GM18909 (cell line): ENCODE measurements at regions not wholly inside any gene's neighbourhood (a gene's known extent, or its start where the extent isn't known, plus 50 kb on each side); places are given as distances from the start of the nearest gene placed in this dataset.
"Not testable (repeated sequence)": the region's sequence is repeated elsewhere in the genome, so short reads cannot be mapped to it uniquely, and the experiment has no call there.

Experiments used
- ATAC-seq: cut with Tn5 transposase; IDR thresholded peaks from one replicate; pipeline ENCODE4 v1.9.1; 2021; ENCODE audit warnings: mild to moderate bottlenecking; ENCODE audit not compliant: unreplicated experiment, poor library complexity

DNA sequence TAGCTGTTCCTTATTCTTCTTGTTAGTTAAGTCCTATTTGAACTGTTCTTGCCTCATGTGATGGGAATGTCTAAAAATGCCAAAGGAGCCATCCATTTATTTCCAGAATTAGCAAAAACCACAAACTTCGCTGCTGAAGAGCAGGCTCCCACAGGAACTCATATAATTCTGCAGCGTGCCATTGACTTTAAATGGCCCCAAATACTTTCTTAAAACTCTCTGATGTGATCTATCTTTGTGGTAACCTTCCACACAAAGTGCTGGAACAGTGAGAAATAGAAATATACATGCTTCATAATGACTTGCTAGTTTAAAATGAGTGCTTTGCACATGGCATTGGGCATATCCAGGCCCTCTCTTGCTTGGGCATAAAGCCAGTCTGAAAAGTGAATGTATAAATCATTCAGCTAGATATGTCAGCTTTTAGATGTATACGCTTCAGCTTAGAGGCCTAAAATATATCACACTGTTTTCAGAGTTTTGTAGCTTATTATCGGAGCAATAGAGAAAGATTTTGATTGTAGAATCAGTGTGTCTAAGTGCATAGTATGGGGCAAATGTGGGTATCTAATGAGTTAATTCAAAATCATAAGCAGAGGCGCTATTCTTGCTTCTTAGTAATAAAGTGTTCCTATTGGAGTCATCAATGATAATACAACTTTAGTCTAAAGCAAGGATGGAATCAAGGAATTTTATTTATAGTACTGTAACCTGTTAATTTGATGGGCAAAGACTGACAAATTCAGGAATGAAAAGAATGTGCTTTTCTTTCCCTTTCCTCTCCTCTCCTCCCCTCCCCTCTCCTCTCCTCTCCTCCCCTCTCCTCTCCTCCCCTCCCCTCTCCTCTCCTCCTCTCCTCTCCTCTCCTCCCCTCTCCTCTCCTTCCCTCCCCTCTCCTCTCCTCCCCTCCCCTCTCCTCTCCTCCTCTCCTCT, 392.2 kb upstream of the ZFP42 start:
- no peak for ATAC-seq

DNA sequence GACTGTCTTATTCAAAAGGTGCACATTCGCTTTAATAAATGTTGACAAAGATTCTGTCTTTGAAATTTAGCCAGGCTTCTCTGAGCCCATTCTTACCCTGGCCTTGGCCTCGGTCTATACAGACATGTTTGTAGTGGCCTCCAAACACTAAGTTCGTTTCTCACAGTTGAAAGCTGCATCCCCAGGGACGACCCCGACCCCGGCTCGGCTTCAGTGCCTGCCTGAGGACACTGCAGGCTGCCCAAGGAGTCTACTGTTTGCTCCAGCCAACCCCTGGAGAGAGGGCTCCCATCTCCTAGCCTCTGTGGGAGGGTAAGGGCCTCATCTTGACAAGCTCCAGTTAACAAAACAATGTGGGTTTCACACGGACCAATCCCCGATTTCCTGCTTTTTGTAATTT, 390.6 kb upstream of the ZFP42 start:
- ATAC-seq = no peak

DNA sequence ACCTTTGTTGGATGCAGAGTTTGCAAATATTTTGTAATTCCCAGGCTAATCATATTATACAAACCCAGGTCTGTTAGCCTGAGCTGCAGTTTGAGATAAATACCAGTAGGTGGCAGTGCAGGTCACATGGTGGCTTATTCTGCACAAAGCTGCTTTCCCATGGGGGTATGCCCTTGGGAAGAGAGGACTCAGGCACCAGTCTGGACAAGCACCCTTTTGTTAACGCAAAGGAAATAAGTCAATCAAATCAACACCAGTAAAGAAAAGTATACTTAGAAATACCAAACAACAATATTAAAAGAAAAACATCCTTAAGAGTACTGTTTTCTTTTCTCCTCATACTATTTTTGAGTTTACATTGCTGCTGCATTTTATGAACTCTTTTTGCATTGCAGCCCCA, 389.0 kb upstream of the ZFP42 start:
- no peak for ATAC-seq

DNA sequence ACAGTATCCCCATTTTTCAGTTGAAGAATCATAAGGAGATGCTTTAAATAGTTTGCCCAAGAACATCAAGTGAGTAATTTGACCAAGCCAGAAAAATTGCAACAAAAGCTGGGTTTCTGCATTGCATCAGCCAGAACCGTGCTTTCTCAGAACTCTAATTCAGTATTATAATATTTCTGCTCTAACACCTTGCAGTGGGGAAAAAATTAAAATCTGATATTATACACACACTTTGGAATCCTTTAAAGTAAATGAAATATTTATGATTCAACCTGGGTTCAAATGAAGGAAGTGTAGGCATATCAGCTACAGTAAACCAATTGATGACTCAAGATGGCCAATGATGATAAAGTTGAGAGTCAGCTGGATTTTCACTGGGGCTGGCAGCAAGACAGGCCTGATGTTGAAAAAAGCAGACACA, 387.6 kb upstream of the ZFP42 start:
- no peak for ATAC-seq

DNA sequence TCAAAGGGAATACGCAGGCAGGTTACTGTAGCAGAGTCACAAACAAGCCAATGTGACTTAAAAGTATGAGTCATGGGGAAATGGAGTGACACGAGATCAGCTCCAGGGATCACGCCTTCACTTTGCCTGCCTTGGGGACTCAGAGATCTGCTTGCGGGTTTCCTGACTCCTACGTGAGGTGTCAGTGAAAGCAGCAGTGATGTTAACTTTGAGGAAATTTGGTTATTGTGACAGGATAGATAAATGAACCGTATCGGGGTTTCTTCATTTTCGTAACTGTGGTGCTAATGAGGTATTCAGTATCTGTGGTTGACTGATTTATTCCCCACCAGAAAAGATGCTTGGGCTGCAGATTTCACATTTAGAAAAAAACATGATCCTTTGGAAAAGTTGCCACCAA, 383.3 kb upstream of the ZFP42 start:
- no peak for ATAC-seq

DNA sequence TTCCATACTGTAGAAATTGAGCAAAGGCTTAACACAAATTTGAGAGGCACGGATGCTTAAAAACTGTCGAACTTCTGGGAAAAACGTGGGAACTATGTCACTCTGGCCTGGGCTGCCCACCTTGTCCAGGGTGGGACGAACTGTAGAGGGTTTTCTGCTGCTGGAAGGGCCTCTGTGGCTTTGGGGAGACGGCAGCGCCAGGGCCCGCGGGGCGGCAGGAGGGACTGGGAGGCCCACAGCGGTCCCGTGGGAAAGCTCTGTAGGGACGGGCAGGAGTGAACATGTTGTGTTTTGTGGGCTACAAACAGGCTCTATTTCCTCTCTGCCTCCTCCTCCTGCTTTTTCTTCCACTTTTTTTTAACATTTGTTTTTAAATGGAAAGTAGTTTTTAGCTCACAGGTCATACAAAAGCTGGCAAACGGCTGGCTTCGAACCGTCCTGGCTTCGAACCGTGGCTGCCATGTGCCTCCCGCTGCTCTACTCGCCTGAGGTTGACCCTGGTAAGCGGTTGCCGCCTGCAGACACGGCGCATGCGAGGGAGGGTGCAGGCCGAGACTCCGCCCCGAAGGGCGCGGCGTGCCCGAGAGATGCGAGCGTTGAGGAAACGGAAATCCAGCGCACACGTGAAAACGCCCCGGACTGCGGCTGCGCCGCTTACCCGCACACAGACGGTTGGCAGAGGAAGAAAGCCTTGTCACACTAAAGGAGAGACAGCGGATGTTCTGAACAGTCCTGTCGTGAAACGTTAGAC, 382.3 kb upstream of the ZFP42 start:
- no peak for ATAC-seq

DNA sequence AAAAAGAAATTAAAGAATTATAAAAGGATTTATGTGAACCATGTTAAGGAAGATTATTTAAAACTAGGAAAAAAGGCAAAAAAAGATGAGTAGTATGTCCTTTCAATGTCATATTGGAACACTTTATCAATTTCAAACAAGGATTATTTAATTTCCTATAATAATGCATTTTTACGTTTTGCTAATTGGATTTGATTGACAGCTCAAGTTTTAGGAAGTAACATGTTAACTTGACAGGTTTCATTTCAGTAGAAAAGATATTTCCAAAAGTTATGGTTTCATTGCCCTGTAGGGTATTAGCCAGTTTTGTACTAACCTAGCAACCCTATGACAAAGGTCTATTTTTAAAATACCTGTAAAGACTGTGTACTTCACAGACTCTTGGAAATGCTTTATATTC, 379.6 kb upstream of the ZFP42 start:
- no peak for ATAC-seq

DNA sequence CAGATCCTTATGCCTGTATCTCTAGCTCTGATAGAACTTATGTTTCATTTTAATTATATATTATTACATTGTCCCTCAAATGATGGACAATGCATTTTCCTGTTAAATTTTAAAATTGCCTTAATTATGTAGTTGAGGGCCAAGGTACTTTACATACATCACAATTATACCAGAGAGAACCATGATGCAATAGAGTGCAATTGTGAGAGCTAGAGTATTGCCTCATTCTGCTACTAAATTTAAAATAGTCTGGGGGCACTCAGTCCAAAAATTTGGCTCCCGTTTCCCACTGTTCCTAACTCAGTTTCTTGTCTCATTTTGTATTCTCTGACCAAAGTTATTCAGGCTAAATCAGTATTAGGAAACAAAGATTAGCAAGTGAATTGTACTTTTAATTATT, 378.5 kb upstream of the ZFP42 start:
- ATAC-seq = no peak

DNA sequence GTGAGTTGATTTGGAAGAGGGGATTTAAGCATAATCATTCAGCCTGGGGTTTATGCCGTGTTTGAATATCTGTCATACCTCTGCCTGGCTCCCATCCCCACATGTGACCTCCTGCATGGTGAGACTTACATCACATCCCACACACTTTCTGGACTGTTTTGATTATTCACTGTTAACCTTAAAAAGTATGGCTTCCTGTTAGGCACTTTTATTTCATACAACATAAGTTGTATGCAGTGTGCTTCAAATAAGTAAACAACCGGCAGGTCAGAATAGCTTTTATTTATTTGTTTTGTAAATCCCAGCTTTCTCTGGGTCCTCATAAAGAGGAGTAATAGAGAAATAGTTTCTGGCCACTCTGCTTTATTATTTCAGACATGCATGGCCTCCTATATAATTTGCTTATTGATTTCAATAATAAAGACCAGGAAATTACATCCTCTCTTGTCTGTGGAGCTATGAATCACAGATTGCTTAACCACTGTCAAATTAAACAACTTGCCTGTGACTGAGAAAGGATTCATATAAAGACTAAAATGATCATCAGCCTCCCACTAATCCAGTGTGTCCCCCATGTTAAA, 376.8 kb upstream of the ZFP42 start:
- ATAC-seq = no peak

DNA sequence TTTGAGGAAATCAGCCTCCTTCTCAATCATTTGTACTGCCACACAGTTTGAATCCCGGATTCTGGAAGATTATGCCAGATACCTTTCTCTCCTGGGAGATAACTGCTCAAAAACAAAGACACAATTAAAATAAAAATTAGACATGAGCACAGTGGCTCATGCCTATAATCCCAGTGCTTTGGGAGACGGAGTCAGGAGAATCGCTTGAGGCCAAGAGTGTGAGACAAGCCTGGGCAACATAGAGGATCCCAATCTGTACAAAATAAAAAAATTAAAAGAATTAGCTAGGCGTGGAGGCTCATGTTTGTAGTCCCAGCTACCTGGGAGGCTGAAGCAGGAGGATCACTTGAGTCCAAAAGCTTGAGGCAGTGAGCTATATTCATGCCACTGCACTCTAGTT, 376.3 kb upstream of the ZFP42 start:
- no peak for ATAC-seq

DNA sequence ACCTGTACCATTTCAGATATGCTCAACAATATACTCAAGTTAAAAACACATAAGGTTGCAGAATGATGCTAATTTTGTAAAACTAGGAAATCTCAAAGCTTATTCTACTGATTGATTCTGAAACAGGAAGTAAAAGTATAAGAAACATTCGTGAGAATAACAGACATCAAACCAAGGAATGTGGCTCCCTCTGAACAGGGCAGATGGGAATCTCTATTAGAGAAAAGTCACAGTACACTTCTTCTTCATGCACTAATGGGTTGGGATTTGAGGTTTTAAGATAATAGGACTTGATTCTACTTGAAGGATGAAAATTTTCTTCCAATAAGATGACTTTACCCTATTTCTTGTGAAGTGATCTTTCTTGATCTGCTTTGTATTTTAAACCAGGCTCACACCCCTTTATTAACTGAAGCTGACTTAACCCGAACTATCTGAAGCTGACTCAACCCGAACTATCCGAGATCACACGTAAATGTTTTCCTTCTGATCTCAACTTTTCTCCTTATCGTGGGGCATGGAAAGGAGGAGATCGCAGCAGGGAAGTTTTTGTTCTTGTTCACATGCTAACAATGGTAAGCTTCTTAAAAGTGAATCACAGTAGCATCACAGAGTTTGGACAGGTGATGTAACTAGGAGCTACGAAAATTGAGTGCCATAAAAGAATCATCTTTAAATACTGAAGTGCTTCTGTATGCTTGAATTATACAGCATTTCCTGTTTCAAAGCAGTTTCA, 363.1 kb upstream of the ZFP42 start:
- no peak for ATAC-seq

DNA sequence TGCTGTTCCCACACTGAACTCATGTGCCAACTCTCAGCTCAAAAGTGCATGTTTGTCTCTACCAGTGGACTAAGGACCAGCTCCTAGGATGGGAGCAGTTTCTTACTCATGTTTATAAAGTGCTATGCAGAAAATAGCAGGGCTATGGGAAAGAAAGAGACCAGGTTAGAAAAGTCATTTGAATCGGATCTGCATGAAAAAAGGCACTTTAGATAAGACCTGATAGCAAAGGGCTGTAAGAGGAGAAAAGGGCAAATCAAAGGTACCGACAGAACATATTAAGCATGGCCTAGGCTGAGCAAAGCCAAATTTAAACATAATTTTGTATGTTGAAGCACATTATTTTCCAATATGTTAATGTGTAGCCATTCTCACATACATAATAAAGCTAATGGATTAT, 362.3 kb upstream of the ZFP42 start:
- ATAC-seq = no peak

DNA sequence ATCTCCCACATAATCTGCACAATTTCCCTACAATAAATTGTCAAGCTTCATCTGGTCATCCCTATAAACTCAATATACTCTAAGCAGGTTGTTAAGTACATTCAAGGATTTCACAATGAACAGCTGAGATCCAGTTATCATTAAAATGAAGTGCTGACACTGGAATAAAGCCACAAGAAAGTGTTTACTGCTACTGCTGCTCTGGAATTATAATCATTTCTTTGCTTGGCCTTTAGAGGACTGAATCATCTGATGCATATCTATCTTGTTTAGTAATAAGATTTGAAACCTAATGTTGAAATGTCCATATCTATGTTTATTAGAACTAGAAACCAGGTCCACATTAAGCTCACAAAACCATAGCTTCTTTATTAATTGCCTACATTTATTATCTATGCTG, 338.6 kb upstream of the ZFP42 start:
- ATAC-seq = no peak

DNA sequence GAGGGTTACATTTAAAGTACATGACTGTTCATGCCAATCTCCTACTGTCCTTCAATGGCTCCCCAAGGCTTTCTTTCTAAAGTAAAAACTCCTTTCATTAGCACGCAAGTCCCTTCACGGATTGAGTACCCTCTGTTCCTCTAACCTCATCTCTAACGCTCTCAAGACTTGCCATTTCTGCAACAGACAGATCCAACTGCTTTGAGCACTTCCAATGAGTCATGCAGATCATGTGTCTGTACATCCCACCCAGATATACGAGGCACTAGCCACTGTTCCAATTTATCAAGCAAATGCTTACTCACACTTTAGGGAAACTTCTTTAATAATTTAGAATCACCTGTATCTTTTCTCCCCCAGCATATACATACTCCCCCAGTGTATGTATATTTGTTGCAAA, 332.5 kb upstream of the ZFP42 start:
- no peak for ATAC-seq

DNA sequence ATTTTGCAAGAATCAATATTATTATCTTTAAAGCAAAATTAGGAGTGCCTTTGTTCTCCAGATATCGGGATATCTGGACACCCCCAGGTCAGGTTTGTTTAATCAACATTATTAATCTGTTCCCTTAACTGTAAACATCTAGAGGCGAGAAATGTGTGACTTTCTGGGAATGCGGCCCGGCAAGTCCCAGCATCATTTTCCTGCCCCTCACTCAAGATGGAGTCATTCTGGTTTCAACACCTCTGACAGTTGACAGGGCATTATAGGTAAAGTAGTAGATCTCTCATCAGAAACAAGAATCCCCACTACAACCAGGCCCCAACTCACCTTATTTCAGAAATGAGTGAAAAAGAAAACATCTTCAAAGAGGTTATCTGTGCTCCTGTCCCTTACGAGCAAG, 331.6 kb upstream of the ZFP42 start:
- no peak for ATAC-seq

DNA sequence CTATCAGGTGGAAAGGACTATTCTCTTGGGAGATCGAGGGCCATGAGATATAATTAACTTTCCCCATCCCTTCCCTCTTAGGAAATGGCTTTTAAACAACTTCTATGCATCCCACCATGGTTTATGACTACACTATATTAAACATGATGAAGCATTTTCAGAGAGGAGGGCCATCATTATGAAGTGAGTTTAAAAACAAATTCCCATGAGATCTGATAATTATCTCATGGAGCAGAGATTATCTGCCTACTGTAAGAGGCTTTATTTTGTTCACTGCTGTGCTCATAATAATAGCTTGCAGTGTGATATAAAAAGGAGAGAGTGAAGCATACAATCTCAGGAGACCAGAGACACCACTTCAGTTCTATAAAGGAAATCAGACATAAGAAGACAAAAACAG, 330.5 kb upstream of the ZFP42 start:
- no peak for ATAC-seq

DNA sequence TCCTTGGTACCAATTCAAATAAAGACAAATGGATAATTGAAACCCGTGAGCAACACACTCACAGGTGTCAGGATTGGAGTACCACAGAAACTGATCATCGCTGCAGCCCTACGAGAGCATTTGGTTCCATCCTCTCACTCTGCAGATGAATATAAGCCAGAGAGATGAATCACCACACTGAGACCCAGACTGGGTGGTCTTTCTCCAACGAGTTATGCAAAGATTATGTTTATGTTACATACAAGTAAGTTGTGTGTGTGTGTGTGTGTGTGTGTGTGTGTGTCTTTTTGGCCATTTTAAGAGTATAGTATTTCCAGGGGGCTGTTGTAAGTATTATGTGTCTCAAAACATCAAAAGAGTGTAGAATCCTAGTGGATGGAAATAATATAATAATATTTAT, 329.5 kb upstream of the ZFP42 start:
- ATAC-seq = no peak

DNA sequence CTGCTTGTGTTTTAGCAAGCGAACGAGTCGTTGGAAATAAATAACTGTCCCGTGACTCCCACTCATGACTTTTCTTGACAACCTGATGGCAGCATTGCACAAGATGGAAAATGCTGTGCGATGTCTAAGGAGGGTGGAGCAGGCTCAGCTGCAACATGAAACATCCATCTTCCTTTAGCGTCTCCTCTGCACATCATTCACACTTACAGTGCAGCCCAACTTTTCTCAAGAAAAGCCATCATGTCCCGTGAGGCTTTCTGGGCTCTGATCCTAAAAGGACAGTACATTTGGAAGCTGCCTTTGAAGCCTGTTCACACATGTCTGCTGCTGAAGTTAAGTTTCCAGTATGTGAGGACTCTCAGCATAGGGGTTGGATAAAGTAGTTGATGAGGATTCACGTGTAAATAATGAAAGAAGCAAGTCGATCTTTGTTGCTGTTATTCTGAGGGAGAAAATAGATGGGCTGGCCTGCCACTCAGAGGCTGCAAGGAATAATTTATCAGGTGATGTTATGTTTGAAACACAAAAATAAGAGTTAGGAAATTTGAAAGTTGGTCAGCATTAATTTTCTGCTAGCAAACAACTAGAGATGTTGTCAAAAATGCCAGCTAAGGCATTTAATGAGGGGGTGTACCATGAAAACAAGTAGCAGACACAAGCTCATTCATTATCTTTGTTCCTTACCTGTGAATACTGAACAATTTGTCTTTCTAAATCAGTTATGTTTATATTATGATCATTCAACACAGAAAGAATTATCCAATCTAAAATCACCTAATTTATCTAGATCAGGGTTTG, 328.7 kb upstream of the ZFP42 start:
- ATAC-seq = no peak

DNA sequence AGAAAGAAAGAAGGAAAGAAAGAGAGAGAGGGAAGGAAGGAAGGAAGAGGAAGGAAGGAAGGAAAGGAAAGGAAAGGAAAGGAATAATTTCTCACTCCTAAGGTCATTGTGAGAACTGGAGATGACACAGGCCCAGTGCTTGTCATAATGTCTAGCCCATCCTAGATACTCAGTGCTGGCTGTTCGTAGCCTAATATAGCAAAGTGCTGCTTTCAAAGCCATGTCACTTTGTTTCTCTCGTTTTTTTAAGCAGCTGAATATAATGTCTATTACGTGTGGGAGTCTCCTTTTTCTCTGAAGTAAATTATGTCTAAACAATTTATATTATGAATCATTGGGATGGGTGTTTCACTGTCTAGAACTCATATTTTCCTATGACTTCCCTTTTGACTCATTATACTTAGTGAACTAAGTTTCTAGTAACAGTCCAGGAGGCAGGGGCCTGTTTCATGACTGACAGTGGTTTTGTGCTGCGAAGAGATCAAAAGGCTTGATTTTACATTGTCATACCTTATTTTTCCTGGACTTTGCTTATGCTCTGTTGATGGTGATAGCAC, 327.0 kb upstream of the ZFP42 start:
- ATAC-seq = no peak

DNA sequence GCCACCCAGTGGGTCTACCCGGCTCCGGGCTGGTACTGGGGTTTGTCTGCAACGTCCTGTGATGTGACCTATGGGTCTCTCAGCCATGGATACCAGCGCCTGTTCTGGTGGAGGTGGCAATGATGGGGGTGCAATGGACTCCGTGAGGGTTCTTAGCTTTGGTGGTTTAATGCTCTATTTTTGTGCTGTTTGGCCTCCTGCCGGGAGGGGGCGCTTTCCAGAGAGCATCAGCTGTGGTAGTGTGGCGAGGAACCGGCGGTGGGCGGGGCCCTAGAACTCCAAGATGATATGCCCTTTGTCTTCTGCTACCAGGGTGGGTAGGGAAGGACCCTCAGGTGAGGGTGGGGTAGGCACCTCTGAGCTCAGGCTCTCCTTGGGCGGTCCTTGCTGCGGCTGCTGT, 324.1 kb upstream of the ZFP42 start:
- ATAC-seq = not testable (repeated sequence)
